ENCODE measurements at regions not wholly inside any gene's neighbourhood (a gene's known extent, or its start where the extent isn't known, plus 50 kb on each side); places are given as distances from the start of the nearest gene placed in this dataset.

DNA sequence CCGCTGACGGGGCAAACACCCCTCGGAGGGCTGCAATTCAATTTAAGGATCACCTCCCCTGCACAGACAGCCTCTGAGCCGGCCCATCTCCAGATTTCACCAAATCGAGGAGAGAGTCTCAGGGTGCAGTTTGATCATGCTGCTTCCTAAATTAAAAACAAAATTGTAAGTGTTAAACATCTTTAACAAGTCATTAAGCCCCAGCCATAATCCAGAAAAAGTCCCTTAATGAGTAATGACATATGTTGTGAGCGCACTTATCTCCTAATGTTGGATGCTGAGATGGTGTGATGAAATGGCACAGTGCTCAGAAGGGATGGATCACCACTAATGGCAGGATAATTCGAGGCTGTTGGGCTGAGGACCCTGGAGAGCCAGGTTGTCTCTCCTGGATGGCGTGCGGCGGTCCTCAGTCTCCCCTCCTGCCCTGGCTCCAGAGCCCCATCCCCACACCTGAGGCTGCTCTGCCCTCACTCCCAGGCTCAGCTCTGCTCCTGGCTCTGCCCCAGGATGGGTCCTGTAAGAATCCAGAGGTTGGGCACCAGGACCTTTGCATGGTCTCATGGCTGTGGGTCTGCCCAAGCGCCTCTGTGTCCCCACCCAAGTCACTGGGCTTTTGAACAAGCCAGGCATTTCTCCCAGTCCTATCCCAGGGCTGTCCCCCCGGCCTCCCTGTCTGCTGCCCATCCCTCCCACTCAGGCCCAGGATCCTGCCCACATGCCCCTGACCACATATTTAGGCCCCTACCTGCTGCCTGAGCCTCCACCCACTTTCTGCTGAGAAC lies 224.4 kb upstream of the POU3F1 start:
- TF ChIP-seq EZH2phosphoT487 (IDR thresholded peaks at IDR 0.05; ENCODE audit: borderline replicate concordance, low read length), result no peak
- TF ChIP-seq, protein P1, sequence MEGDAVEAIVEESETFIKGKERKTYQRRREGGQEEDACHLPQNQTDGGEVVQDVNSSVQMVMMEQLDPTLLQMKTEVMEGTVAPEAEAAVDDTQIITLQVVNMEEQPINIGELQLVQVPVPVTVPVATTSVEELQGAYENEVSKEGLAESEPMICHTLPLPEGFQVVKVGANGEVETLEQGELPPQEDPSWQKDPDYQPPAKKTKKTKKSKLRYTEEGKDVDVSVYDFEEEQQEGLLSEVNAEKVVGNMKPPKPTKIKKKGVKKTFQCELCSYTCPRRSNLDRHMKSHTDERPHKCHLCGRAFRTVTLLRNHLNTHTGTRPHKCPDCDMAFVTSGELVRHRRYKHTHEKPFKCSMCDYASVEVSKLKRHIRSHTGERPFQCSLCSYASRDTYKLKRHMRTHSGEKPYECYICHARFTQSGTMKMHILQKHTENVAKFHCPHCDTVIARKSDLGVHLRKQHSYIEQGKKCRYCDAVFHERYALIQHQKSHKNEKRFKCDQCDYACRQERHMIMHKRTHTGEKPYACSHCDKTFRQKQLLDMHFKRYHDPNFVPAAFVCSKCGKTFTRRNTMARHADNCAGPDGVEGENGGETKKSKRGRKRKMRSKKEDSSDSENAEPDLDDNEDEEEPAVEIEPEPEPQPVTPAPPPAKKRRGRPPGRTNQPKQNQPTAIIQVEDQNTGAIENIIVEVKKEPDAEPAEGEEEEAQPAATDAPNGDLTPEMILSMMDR (IDR thresholded peaks at IDR 0.05; ENCODE audit: low read depth, low read length, poor library complexity, severe bottlenecking), result no peak
- Histone ChIP-seq H3K79me2 (ENCODE audit: control insufficient read depth, low read length) (no peaks in the 10 kb centered on the region), H3K36me3 (ENCODE audit: control insufficient read depth, low read length) (no peaks in the 10 kb centered on the region), H3K4me2 (ENCODE audit: low read length) (no peak overlapping the region), H4K20me1 (ENCODE audit: control insufficient read depth, insufficient read depth, low read depth, low read length) (no peaks in the 10 kb centered on the region), H3K27ac (ENCODE audit: low read depth, low read length) (no peak overlapping the region), H3K4me1 (ENCODE audit: control insufficient read depth, low read length) (no peaks in the 10 kb centered on the region), H3K27me3 (ENCODE audit: control insufficient read depth, low read length) (peaks cover 39% of the 10 kb centered on the region), H3K9me3 (ENCODE audit: control insufficient read depth, insufficient read depth, low read length) (no peaks in the 10 kb centered on the region), H3K4me3 (ENCODE audit: low read length) (no peak overlapping the region), H3K9me2 (replicated peaks; ENCODE audit: control insufficient read depth, low read length) (no peaks in the 10 kb centered on the region), H3F3A (ENCODE audit: control insufficient read depth, insufficient read depth) (no peaks in the 10 kb centered on the region)

DNA sequence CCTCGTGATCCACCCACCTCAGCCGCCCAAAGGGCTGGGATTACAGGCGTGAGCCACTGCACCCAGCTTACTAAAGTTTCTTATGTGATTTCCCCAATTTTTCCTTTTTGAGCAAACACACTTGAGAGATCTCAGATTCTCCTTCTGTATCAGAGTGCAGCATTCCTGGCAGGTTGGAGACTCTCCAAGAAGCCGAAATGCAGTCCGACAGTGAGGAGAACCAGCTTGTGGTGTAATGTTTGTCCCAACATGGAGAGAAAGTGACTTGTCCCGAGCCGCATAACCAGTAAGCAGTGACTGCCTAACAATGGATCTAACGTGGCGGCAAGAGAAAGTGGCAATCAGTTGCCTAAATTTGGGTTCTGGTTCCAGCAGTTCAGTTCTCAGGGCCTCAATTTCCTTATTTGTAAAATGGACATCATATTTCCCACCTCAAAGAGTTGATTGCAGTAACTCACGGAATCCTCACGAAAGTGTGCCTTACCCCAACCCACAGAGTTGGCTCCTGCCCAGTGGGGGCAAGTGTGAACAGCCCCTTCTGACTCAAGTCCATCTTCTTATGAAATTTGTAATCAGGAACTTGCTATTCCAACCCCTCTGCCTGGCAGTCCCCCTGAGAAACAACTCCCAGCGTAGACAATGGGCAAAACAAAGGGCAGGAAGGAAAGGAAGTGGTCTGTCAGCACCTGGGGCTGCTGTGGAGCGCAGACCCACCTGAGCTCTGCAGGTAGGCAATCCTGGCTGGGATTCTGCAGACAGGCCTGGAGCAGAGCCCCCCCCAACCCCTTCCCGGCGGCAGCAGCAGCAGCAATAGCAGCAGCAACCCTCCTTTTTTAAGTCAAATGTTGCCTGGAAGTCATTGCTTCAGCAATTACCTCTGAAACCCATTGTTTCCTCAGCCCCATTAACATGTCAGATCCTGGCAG lies 223.6 kb upstream of the POU3F1 start:
- Histone ChIP-seq H3K9me2 (replicated peaks; ENCODE audit: control insufficient read depth, low read length) (no peaks in the 10 kb centered on the region), H3K4me2 (ENCODE audit: low read length) (no peak overlapping the region), H3K36me3 (ENCODE audit: control insufficient read depth, low read length) (no peaks in the 10 kb centered on the region), H3K27me3 (ENCODE audit: control insufficient read depth, low read length) (peaks cover 39% of the 10 kb centered on the region), H3K4me1 (ENCODE audit: control insufficient read depth, low read length) (no peaks in the 10 kb centered on the region), H3F3A (ENCODE audit: control insufficient read depth, insufficient read depth) (no peaks in the 10 kb centered on the region), H3K9me3 (ENCODE audit: control insufficient read depth, insufficient read depth, low read length) (no peaks in the 10 kb centered on the region), H3K79me2 (ENCODE audit: control insufficient read depth, low read length) (no peaks in the 10 kb centered on the region), H4K20me1 (ENCODE audit: control insufficient read depth, insufficient read depth, low read depth, low read length) (no peaks in the 10 kb centered on the region), H3K27ac (ENCODE audit: low read depth, low read length) (no peak overlapping the region), H3K4me3 (ENCODE audit: low read length) (no peak overlapping the region)
- TF ChIP-seq, protein P1 (IDR thresholded peaks at IDR 0.05; ENCODE audit: low read depth, low read length, poor library complexity, severe bottlenecking), result no peak
- TF ChIP-seq EZH2phosphoT487 (IDR thresholded peaks at IDR 0.05; ENCODE audit: borderline replicate concordance, low read length), result no peak

DNA sequence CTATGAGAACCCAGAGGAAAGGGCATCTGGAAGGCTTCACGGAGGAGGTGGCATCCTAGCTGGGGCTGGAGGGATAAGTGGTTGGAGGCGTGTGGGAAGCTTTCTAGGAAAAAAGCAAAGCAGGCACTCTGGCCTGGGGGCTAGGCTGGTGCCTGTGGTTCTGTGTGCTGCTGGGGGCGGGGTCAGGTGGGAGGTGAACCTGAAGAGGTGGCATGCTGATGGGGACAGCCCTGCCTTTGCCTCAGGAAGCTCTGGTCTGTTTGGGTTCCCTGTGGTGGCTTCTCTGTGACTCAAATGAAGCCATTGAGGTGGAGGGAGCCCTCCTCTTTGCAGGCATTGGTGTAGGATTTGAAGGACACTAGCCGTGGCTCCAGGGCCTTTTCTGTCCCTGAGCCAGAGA lies 221.6 kb upstream of the POU3F1 start:
- no peak overlapping the region for H3K4me2 ChIP-seq (ENCODE audit: low read length)
- TF ChIP-seq EZH2phosphoT487 (IDR thresholded peaks at IDR 0.05; ENCODE audit: borderline replicate concordance, low read length), result no peak
- TF ChIP-seq, protein P1 (IDR thresholded peaks at IDR 0.05; ENCODE audit: low read depth, low read length, poor library complexity, severe bottlenecking), result no peak
- no peak overlapping the region for H3K4me3 ChIP-seq (ENCODE audit: low read length)
- H3K9me2 ChIP-seq (replicated peaks; ENCODE audit: control insufficient read depth, low read length), result no peaks in the 10 kb centered on the region
- H3K36me3 ChIP-seq (ENCODE audit: control insufficient read depth, low read length), result no peaks in the 10 kb centered on the region
- H3K27me3 ChIP-seq (ENCODE audit: control insufficient read depth, low read length), result peaks cover 33% of the 10 kb centered on the region
- H4K20me1 ChIP-seq (ENCODE audit: control insufficient read depth, insufficient read depth, low read depth, low read length), result no peaks in the 10 kb centered on the region
- no peaks in the 10 kb centered on the region for H3K9me3 ChIP-seq (ENCODE audit: control insufficient read depth, insufficient read depth, low read length)
- H3K79me2 ChIP-seq (ENCODE audit: control insufficient read depth, low read length), result no peaks in the 10 kb centered on the region
- H3K27ac ChIP-seq (ENCODE audit: low read depth, low read length), result no peak overlapping the region
- no peaks in the 10 kb centered on the region for H3K4me1 ChIP-seq (ENCODE audit: control insufficient read depth, low read length)
- H3F3A ChIP-seq (ENCODE audit: control insufficient read depth, insufficient read depth), result no peaks in the 10 kb centered on the region

All from DOHH2 (cell line).